Effector memory CD4-positive, alpha-beta T cell (primary cell): ENCODE measurements at regions not wholly inside any gene's neighbourhood (a gene's known extent, or its start where the extent isn't known, plus 50 kb on each side); places are given as distances from the start of the nearest gene placed in this dataset.

Experiments used
- DNase-seq, 3 donors: peaks; one replicate each; pipeline ENCODE4 v3.0.0-alpha.2; 2020
- H3K27ac ChIP-seq: 2 replicates; pipeline ENCODE4 v1.7.0; 2013; ENCODE audit warnings: mild to moderate bottlenecking, low read length, moderate library complexity; ENCODE audit not compliant: insufficient read depth, poor library complexity, severe bottlenecking
- H3K27me3 ChIP-seq: replicated peaks from 2 replicates; pipeline ENCODE4 v1.7.0; 2013; ENCODE audit warnings: mild to moderate bottlenecking, low read length; ENCODE audit not compliant: insufficient read depth, control insufficient read depth, poor library complexity, severe bottlenecking
- H3K36me3 ChIP-seq: 2 replicates; pipeline ENCODE4 v1.7.0; 2013; ENCODE audit warnings: mild to moderate bottlenecking, low read length, moderate library complexity; ENCODE audit not compliant: control insufficient read depth, insufficient read depth
- H3K4me1 ChIP-seq: 2 replicates; pipeline ENCODE4 v1.7.0; 2013; ENCODE audit warnings: low read length, mild to moderate bottlenecking; ENCODE audit not compliant: control insufficient read depth, insufficient read depth, poor library complexity, severe bottlenecking
- H3K4me3 ChIP-seq: 2 replicates; pipeline ENCODE4 v1.7.0; 2013; ENCODE audit warnings: low read length, low read depth, mild to moderate bottlenecking; ENCODE audit not compliant: insufficient read depth, poor library complexity, severe bottlenecking
- H3K9me3 ChIP-seq: 2 replicates; pipeline ENCODE4 v1.7.0; 2013; ENCODE audit warnings: mild to moderate bottlenecking, low read length, moderate library complexity; ENCODE audit not compliant: control insufficient read depth

- Histone ChIP-seq H3K4me3 (no peak overlapping the region), H3K27ac (no peak overlapping the region), H3K9me3 (no peaks in the 10 kb centered on the region), H3K36me3 (no peaks in the 10 kb centered on the region), H3K27me3 (no peaks in the 10 kb centered on the region), H3K4me1 (peaks cover 9% of the 10 kb centered on the region)
- no peak for DNase-seq
Measured at GRCh38 chr21:32909393-32909792, 116.3 kb upstream of the OLIG2 start.

GRCh38 chr21:32914424-32915039, 111.2 kb upstream of the OLIG2 start:
- Histone ChIP-seq H3K9me3 (no peaks in the 10 kb centered on the region), H3K27me3 (no peaks in the 10 kb centered on the region)
- DNase-seq = no peak

GRCh38 chr21:32915099-32915498, 110.6 kb upstream of the OLIG2 start:
- Histone ChIP-seq H3K4me3 (no peak overlapping the region), H3K27me3 (no peaks in the 10 kb centered on the region), H3K27ac (no peak overlapping the region), H3K36me3 (no peaks in the 10 kb centered on the region), H3K4me1 (peaks cover 22% of the 10 kb centered on the region), H3K9me3 (no peaks in the 10 kb centered on the region)
- DNase-seq = no peak

More at GRCh38 chr21:32914424-32915039, 111.2 kb upstream of the OLIG2 start:
- no peaks in the 10 kb centered on the region for H3K36me3 ChIP-seq
- peaks cover 22% of the 10 kb centered on the region for H3K4me1 ChIP-seq
- H3K4me3 ChIP-seq = no peak overlapping the region
- H3K27ac ChIP-seq = no peak overlapping the region

DNA sequence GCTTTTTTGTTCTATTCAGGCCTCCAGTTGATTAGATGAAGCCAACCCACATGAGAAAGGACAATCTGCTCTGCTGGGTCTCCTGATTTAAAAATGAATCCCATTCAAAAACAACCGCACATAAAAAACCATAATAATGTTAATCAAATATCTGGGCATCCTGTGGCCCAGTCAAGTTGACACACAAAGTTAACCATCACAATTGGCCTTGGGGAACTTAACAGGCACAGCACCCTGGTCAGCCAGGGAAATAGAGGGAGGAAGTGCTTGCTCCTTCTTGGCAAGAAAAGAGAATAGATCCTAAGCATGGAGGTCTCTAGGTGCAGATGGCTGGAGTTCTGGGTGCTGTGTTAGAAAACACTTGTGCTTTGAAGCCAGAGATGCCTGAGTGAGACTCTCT, 109.6 kb upstream of the OLIG2 start:
- Histone ChIP-seq H3K4me1 (peaks cover 22% of the 10 kb centered on the region), H3K36me3 (no peaks in the 10 kb centered on the region), H3K4me3 (no peak overlapping the region), H3K27ac (no peak overlapping the region), H3K9me3 (no peaks in the 10 kb centered on the region), H3K27me3 (no peaks in the 10 kb centered on the region)
- DNase-seq = no peak

DNA sequence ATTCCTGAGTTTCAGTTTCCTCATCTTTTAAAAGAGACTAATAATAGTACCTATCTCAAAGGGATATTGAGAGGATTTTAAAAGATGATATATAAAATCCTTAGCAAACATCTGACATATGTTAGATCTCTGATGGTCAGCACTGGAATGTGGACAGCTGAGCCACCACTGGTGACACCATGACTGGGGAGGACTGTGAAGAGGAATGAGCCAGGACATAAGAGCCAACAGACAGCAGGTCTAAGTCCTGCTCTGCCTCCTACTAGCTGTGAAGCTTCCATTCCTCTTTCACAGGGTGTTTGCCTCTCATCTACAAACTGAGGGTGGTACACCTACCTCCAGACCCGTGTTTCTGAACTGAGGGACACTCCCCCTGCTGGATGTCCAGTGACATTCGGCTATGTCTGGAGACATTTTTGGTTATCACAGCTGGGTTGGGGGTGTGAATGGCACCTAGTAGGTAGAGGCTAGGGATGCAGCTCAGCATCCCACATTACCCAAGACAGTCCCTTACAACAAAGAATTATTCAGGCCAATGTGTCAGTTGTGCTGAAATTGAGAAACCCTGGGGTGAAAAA, 109.1 kb upstream of the OLIG2 start:
- Histone ChIP-seq H3K27ac (no peak overlapping the region), H3K4me1 (peaks cover 22% of the 10 kb centered on the region), H3K36me3 (no peaks in the 10 kb centered on the region), H3K9me3 (no peaks in the 10 kb centered on the region), H3K27me3 (no peaks in the 10 kb centered on the region), H3K4me3 (no peak overlapping the region)
- DNase-seq = no peak

GRCh38 chr21:32917362-32918135, 108.2 kb upstream of the OLIG2 start:
- no peak overlapping the region for H3K4me3 ChIP-seq
- H3K36me3 ChIP-seq = no peaks in the 10 kb centered on the region
- H3K9me3 ChIP-seq = no peaks in the 10 kb centered on the region
- peaks cover 22% of the 10 kb centered on the region for H3K4me1 ChIP-seq
- H3K27ac ChIP-seq = no peak overlapping the region
- no peak for DNase-seq
- no peaks in the 10 kb centered on the region for H3K27me3 ChIP-seq

DNA sequence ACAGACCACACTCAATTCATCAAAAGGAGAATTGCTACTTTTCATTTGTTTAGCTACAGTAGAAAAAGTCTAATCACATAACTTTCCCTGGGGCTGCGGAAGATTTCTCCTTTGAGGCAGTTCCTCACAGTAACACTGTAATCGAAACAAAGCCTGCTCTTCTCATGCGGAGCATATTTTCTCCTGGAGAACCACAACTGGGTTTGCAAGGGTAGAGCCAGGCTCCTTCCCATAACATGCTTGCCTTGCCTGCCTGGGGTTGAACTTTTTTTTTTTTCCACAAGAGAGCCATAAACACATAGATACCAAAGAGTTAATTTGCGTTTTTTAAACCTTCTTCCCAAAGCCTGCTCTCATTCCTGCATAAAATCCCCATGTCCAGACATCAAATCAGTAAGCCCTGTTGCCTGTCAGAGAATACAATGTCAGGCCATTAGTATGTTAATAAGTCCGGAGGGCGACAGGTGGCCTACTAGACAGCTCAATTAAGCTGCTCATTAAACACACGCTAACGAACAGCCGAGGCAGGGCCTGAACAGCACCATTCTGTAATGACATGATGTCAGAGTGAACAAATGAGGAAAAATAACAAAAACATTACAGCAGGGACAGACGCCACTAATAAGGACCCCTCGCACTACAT, 107.1 kb upstream of the OLIG2 start:
- DNase-seq = no peak
- no peak overlapping the region for H3K27ac ChIP-seq
- H3K9me3 ChIP-seq = no peaks in the 10 kb centered on the region
- H3K27me3 ChIP-seq = no peaks in the 10 kb centered on the region
- no peak overlapping the region for H3K4me3 ChIP-seq
- peaks cover 19% of the 10 kb centered on the region for H3K4me1 ChIP-seq
- no peaks in the 10 kb centered on the region for H3K36me3 ChIP-seq

DNA sequence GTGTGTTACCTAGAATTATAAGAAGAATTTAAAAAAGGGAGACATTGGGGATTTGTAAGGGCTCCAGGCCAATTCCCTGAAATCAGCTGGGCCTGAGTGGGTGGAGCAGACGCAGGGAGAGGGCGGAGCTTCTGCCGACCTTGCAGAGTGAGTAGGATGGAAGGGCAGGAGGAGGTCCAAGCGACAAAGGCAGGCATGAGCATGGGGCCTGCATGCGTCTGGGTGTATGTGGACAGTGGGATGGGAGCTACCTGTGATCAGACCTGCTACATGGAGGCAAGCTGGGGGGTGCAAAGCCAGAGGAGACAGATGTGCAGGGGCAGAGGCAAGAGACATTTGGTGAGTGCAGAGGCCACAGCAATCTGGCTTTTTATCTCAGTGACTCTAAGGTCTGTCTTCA, 105.3 kb upstream of the OLIG2 start:
- DNase-seq = no peak
- Histone ChIP-seq H3K36me3 (no peaks in the 10 kb centered on the region), H3K4me1 (peaks cover 4% of the 10 kb centered on the region)

GRCh38 chr21:32921632-32922230, 104.0 kb upstream of the OLIG2 start:
- Histone ChIP-seq H3K4me3 (no peak overlapping the region), H3K9me3 (peaks cover 3% of the 10 kb centered on the region), H3K36me3 (no peaks in the 10 kb centered on the region), H3K27ac (no peak overlapping the region), H3K4me1 (no peaks in the 10 kb centered on the region), H3K27me3 (no peaks in the 10 kb centered on the region)
- peak in 1 of 3 donors; percentile 15 for DNase-seq

More for the DNA sequence above, 105.3 kb upstream of the OLIG2 start:
- H3K4me3 ChIP-seq = no peak overlapping the region
- H3K27me3 ChIP-seq = no peaks in the 10 kb centered on the region
- H3K9me3 ChIP-seq = peaks cover 3% of the 10 kb centered on the region
- H3K27ac ChIP-seq = no peak overlapping the region
